ENCODE measurements at regions not wholly inside any gene's neighbourhood (a gene's known extent, or its start where the extent isn't known, plus 50 kb on each side); places are given as distances from the start of the nearest gene placed in this dataset.

DNA sequence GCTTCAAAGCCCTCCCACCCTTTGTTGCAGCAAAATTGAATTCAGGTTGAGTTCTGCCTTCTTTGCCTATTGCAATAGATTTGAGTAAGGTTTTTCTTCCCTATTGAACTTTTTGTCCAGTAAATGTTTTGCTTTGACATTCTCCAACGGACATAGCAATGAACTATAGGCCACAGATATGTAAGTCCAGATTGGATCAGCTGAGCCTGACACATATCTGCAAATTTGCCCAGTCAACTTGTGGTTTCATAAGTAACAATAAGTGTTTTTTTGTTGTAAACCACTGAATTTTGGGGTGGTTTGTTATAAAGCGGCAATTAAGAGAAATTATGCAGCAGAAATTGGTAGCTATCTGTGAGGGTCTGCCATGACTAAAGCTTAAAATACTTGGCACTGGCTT is 332.1 kb upstream of the SORCS1 start:
- no peaks in the 10 kb centered on the region for H3K9me3 ChIP-seq (ENCODE audit: control insufficient read depth in 2 of 3, insufficient read depth in 1 of 3, low read length in 3 of 3)
- intact Hi-C loops (cut with DNase I), result no loop called here
- H3K9ac ChIP-seq (ENCODE audit: low read length in 3 of 3), result no peak overlapping the region
- DNase-seq (no peak), FAIRE-seq (no peak)
- no peak overlapping the region for H3K4me3 ChIP-seq (ENCODE audit: low read length in 3 of 3)
- no peak overlapping the region for H3K27ac ChIP-seq (ENCODE audit: low read depth in 2 of 2, low read length in 2 of 2)
- no peaks in the 10 kb centered on the region for H3K4me1 ChIP-seq (ENCODE audit: control insufficient read depth in 2 of 3, insufficient read depth in 2 of 3, low read depth in 1 of 3, low read length in 3 of 3)
- no peaks in the 10 kb centered on the region for H3K27me3 ChIP-seq (ENCODE audit: control insufficient read depth, insufficient read depth, low read length)
- TF ChIP-seq, protein P1, sequence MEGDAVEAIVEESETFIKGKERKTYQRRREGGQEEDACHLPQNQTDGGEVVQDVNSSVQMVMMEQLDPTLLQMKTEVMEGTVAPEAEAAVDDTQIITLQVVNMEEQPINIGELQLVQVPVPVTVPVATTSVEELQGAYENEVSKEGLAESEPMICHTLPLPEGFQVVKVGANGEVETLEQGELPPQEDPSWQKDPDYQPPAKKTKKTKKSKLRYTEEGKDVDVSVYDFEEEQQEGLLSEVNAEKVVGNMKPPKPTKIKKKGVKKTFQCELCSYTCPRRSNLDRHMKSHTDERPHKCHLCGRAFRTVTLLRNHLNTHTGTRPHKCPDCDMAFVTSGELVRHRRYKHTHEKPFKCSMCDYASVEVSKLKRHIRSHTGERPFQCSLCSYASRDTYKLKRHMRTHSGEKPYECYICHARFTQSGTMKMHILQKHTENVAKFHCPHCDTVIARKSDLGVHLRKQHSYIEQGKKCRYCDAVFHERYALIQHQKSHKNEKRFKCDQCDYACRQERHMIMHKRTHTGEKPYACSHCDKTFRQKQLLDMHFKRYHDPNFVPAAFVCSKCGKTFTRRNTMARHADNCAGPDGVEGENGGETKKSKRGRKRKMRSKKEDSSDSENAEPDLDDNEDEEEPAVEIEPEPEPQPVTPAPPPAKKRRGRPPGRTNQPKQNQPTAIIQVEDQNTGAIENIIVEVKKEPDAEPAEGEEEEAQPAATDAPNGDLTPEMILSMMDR (IDR thresholded peaks at IDR 0.05; ENCODE audit: borderline replicate concordance, extremely low read depth, insufficient read depth), result no peak
- H3K36me3 ChIP-seq (ENCODE audit: control insufficient read depth in 2 of 3, insufficient read depth in 3 of 3, low read length in 3 of 3), result no peaks in the 10 kb centered on the region

DNA sequence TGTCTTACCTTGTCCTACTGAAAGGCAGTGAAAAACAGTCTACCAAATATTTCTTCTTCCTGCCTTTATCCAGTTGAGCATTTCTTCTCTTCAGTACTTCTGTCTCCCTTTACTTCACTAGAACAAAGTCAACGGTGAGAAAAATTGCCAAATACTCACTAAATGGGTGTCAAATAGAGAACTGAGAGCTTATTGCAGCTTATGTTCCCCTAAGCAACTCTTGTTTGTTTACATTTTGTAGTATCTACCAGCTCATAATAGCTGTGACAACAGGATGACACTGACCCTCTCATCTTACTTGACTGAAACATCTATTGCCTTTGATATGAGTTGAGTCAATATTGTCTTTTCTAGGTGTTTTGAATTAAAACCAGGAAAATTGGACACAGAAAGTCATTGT is 327.9 kb upstream of the SORCS1 start:
- Histone ChIP-seq H3K4me1 (ENCODE audit: control insufficient read depth in 2 of 3, insufficient read depth in 2 of 3, low read depth in 1 of 3, low read length in 3 of 3) (no peaks in the 10 kb centered on the region), H3K36me3 (ENCODE audit: control insufficient read depth in 2 of 3, insufficient read depth in 3 of 3, low read length in 3 of 3) (no peaks in the 10 kb centered on the region), H3K27me3 (ENCODE audit: control insufficient read depth, insufficient read depth, low read length) (no peaks in the 10 kb centered on the region), H3K9ac (ENCODE audit: low read length in 3 of 3) (no peak overlapping the region), H3K27ac (ENCODE audit: low read depth in 2 of 2, low read length in 2 of 2) (no peak overlapping the region), H3K4me3 (ENCODE audit: low read length in 3 of 3) (no peak overlapping the region), H3K9me3 (ENCODE audit: control insufficient read depth in 2 of 3, insufficient read depth in 1 of 3, low read length in 3 of 3) (no peaks in the 10 kb centered on the region)
- DNase-seq (no peak), FAIRE-seq (no peak)
- intact Hi-C loops (cut with DNase I), result no loop called here
- TF ChIP-seq, protein P1 (IDR thresholded peaks at IDR 0.05; ENCODE audit: borderline replicate concordance, extremely low read depth, insufficient read depth), result no peak

DNA sequence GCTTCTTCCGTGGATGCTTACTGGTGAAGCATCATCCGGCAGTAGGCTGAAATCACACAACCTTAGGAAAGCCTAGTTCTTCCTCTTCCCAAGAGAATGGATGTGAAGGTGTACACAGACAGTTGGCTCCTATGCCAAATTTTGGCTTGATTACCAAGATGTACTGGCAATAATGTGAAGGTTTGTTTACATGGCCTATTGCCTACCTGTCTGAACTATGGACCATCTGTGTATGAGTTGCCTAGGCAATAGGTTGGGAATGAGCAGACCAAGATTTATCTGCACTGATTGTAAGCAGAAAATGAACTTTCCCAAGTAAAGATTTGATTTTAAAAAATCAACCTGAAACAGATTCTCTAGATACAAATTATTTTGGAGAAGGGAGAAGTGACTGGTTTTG is 325.9 kb upstream of the SORCS1 start:
- no peak for FAIRE-seq

DNA sequence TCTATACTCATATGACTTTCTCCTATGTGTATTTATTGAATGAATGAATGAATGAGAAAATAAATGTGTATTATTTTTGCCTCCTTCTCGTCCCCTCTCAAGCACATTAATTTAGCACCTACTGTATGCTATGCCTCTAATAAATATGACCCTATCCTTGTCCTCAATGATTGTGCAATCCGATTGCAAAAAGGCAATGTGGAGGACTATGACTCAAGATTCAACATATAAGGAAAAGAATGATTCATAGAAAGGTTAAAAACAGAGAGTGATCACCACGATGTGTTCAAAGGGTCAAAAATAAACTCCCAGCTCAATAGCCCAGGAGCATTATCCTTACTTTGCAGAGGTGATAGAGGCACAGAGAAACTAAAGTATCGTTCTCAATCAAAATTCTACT is 322.8 kb upstream of the SORCS1 start:
- Histone ChIP-seq H3K27me3 (ENCODE audit: control insufficient read depth, insufficient read depth, low read length) (no peaks in the 10 kb centered on the region), H3K9ac (ENCODE audit: low read length in 3 of 3) (no peak overlapping the region), H3K4me3 (ENCODE audit: low read length in 3 of 3) (no peak overlapping the region), H3K27ac (ENCODE audit: low read depth in 2 of 2, low read length in 2 of 2) (no peak overlapping the region), H3K9me3 (ENCODE audit: control insufficient read depth in 2 of 3, insufficient read depth in 1 of 3, low read length in 3 of 3) (no peaks in the 10 kb centered on the region), H3K4me1 (ENCODE audit: control insufficient read depth in 2 of 3, insufficient read depth in 2 of 3, low read depth in 1 of 3, low read length in 3 of 3) (no peaks in the 10 kb centered on the region), H3K36me3 (ENCODE audit: control insufficient read depth in 2 of 3, insufficient read depth in 3 of 3, low read length in 3 of 3) (no peaks in the 10 kb centered on the region)
- intact Hi-C loops (cut with DNase I), result no loop called here
- DNase-seq, result no peak
- TF ChIP-seq, protein P1 (IDR thresholded peaks at IDR 0.05; ENCODE audit: borderline replicate concordance, extremely low read depth, insufficient read depth), result no peak
- no peak for FAIRE-seq

More for the DNA sequence above, 325.9 kb upstream of the SORCS1 start:
- Histone ChIP-seq H3K27me3 (ENCODE audit: control insufficient read depth, insufficient read depth, low read length) (no peaks in the 10 kb centered on the region), H3K36me3 (ENCODE audit: control insufficient read depth in 2 of 3, insufficient read depth in 3 of 3, low read length in 3 of 3) (no peaks in the 10 kb centered on the region), H3K4me3 (ENCODE audit: low read length in 3 of 3) (no peak overlapping the region), H3K4me1 (ENCODE audit: control insufficient read depth in 2 of 3, insufficient read depth in 2 of 3, low read depth in 1 of 3, low read length in 3 of 3) (no peaks in the 10 kb centered on the region), H3K27ac (ENCODE audit: low read depth in 2 of 2, low read length in 2 of 2) (no peak overlapping the region), H3K9me3 (ENCODE audit: control insufficient read depth in 2 of 3, insufficient read depth in 1 of 3, low read length in 3 of 3) (no peaks in the 10 kb centered on the region), H3K9ac (ENCODE audit: low read length in 3 of 3) (no peak overlapping the region)
- TF ChIP-seq, protein P1 (IDR thresholded peaks at IDR 0.05; ENCODE audit: borderline replicate concordance, extremely low read depth, insufficient read depth), result no peak
- intact Hi-C loops (cut with DNase I), result no loop called here
- DNase-seq, result no peak

All from kidney (tissue), 13 donors.